A673 (cell line): ENCODE measurements at regions not wholly inside any gene's neighbourhood (a gene's known extent, or its start where the extent isn't known, plus 50 kb on each side); places are given as distances from the start of the nearest gene placed in this dataset.

Experiments
- BruUV-seq: library from RNA; stranded (reverse); fragments of 400-500 nt; replicated peaks from 2 replicates; lab custom pipeline; 2021; lab: Mats Ljungman, UMichigan
- CTCF ChIA-PET: fragments of 300-600 bp; sonication (Branson Sonifier 250); formaldehyde crosslinking; loops from one replicate; lab custom pipeline; 2022; ENCODE audit warnings: antibody characterized with exemption; lab: Charles Lee
- POLR2A ChIA-PET: fragments of 300-600 bp; sonication (Branson Sonifier 250); formaldehyde crosslinking; loops from one replicate; lab custom pipeline; 2022; ENCODE audit warnings: antibody characterized with exemption; ENCODE audit not compliant: low non-redundant PET; lab: Charles Lee
- DNase-seq: peaks from one replicate; pipeline ENCODE4 v3.0.0-alpha.2; 2015; ENCODE audit warnings: low spot score
- H3K27ac ChIP-seq: fragments of 200-600 bp; sonication (generic); 2 replicates; pipeline ENCODE4 v1.5.1; 2016; ENCODE audit warnings: mixed run types, low read depth, mild to moderate bottlenecking, mixed read lengths, antibody characterized with exemption, low read length; ENCODE audit not compliant: poor library complexity, severe bottlenecking
- H3K27me3 ChIP-seq: fragments of 200-600 bp; sonication (generic); replicated peaks from 2 replicates; pipeline ENCODE4 v1.6.1; 2017; ENCODE audit warnings: mixed run types, low read depth, mild to moderate bottlenecking, mixed read lengths, antibody characterized with exemption, low read length; ENCODE audit not compliant: insufficient read depth, poor library complexity
- H3K36me3 ChIP-seq: fragments of 200-600 bp; sonication (generic); 2 replicates; pipeline ENCODE4 v1.6.1; 2016; ENCODE audit warnings: mixed run types, mild to moderate bottlenecking, mixed read lengths, antibody characterized with exemption, low read length; ENCODE audit not compliant: insufficient read depth, poor library complexity, severe bottlenecking
- H3K4me1 ChIP-seq: fragments of 200-600 bp; sonication (generic); 2 replicates; pipeline ENCODE4 v1.6.1; 2017; ENCODE audit warnings: mixed run types, mild to moderate bottlenecking, mixed read lengths, antibody characterized with exemption, low read length; ENCODE audit not compliant: insufficient read depth, poor library complexity, severe bottlenecking
- H3K4me3 ChIP-seq: fragments of 200-600 bp; sonication (generic); 2 replicates; pipeline ENCODE4 v1.5.1; 2016; ENCODE audit warnings: low read depth, mixed run types, mild to moderate bottlenecking, mixed read lengths, low read length; ENCODE audit not compliant: poor library complexity, severe bottlenecking
- H3K9me3 ChIP-seq: fragments of 200-600 bp; sonication (generic); 2 replicates; pipeline ENCODE4 v1.6.1; 2016; ENCODE audit warnings: mixed run types, low read depth, mild to moderate bottlenecking, mixed read lengths, antibody characterized with exemption, low read length; ENCODE audit not compliant: poor library complexity, severe bottlenecking
- CTCF ChIP-seq: fragments of 300-800, 200-600 bp; sonication (generic); conservative IDR thresholded peaks from 2 replicates; pipeline ENCODE4 v1.5.1; 2017; ENCODE audit warnings: low read depth, mild to moderate bottlenecking, antibody characterized with exemption, low read length, moderate library complexity, mixed read lengths
- EZH2 ChIP-seq: fragments of 200-600 bp; sonication (generic); IDR thresholded peaks from 2 replicates; pipeline ENCODE4 v1.6.1; 2017; ENCODE audit warnings: borderline replicate concordance, low read depth, mild to moderate bottlenecking, mixed read lengths, antibody characterized with exemption, low read length; ENCODE audit not compliant: poor library complexity, severe bottlenecking
- intact Hi-C: fragments of 100-400 bp; cut with micrococcal nuclease; formaldehyde crosslinking; loops from one replicate; pipeline ENCODE4 v1.10.0; 2022; ENCODE audit not compliant: unreplicated experiment

- Histone ChIP-seq H3K4me3 (no peak overlapping the region), H3K27me3 (no peaks in the 10 kb centered on the region), H3K36me3 (no peaks in the 10 kb centered on the region), H3K27ac (peak overlapping the region; percentile 99), H3K9me3 (peaks cover 10% of the 10 kb centered on the region), H3K4me1 (peaks cover 51% of the 10 kb centered on the region)
- intact Hi-C loops = loop anchor here (2.0 kb wide), 1 partner anchor 15 kb away; no protein-coding TSS in a partner anchor
- ChIA-PET POLR2A (no interaction called here), CTCF (no interaction called here)
- TF ChIP-seq EZH2 (no peak), CTCF (no peak)
- DNase-seq = no peak
- BruUV-seq = no TSS peak
Measured at GRCh38 chr5:54717870-54718269, 200.3 kb downstream of the SNX18 start.

- intact Hi-C loops = no loop called here
- Histone ChIP-seq H3K36me3 (no peaks in the 10 kb centered on the region), H3K27me3 (no peaks in the 10 kb centered on the region), H3K4me1 (peaks cover 47% of the 10 kb centered on the region), H3K4me3 (no peak overlapping the region), H3K9me3 (peaks cover 10% of the 10 kb centered on the region), H3K27ac (no peak overlapping the region)
- DNase-seq = no peak
- BruUV-seq = no TSS peak
- CTCF ChIA-PET = no interaction called here
- TF ChIP-seq EZH2 = no peak
- no peak for TF ChIP-seq CTCF
- POLR2A ChIA-PET = no interaction called here
Measured at GRCh38 chr5:54717459-54717858, 199.9 kb downstream of the SNX18 start.

DNA sequence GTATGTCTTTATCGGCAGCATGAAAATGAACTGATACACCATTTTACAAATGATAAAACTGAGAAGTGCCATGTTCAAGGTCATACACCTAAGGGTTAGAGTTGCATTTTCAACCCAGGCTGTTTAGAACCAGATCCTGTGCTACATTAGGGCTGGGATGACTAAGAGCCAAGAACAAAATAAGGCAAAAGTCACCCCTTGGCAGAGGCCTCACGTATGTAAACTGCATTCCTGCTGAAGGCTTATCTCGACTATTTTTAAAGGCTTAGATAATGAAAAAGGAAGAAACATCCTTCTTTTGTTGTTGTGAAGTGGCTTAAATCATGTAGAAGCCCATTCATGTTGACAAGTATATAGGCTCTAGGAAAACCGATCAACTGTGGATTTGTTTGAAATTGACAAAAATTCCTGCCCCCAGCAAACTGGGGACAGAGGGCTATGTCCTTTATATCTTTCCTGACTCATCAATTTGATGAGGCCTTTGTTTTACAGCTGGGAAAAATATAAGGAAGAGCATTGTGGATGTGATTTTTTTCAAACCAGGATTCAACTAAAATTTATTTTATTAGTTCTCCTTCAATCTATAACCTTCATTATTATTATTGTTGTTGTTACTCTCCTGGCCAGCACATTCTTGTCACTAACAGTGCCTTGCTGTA lies 196.5 kb downstream of the SNX18 start:
- intact Hi-C loops = no loop called here
- no peak overlapping the region for H3K4me3 ChIP-seq
- TF ChIP-seq CTCF (no peak), EZH2 (no peak)
- H3K36me3 ChIP-seq = no peaks in the 10 kb centered on the region
- BruUV-seq = no TSS peak
- ChIA-PET POLR2A (no interaction called here), CTCF (no interaction called here)
- H3K9me3 ChIP-seq = peaks cover 10% of the 10 kb centered on the region
- H3K4me1 ChIP-seq = peaks cover 17% of the 10 kb centered on the region
- H3K27me3 ChIP-seq = no peaks in the 10 kb centered on the region
- H3K27ac ChIP-seq = no peak overlapping the region
- DNase-seq = no peak
